ENCODE measurements at regions not wholly inside any gene's neighbourhood (a gene's known extent, or its start where the extent isn't known, plus 50 kb on each side); places are given as distances from the start of the nearest gene placed in this dataset.

- TF ChIP-seq YY1 (IDR thresholded peaks at IDR 0.05; ENCODE audit: insufficient read depth, insufficient read length) (no peak), SUZ12 (IDR thresholded peaks at IDR 0.05; ENCODE audit: extremely low read depth, insufficient read depth, insufficient read length) (no peak), ZNF274 (IDR thresholded peaks at IDR 0.05; ENCODE audit: low read depth, low read length) (no peak)
These were observed 85.4 kb upstream of the OSBPL8 start for GRCh38 chr12:76644950-76645349.
